ENCODE measurements at regions not wholly inside any gene's neighbourhood (a gene's known extent, or its start where the extent isn't known, plus 50 kb on each side); places are given as distances from the start of the nearest gene placed in this dataset.

DNA sequence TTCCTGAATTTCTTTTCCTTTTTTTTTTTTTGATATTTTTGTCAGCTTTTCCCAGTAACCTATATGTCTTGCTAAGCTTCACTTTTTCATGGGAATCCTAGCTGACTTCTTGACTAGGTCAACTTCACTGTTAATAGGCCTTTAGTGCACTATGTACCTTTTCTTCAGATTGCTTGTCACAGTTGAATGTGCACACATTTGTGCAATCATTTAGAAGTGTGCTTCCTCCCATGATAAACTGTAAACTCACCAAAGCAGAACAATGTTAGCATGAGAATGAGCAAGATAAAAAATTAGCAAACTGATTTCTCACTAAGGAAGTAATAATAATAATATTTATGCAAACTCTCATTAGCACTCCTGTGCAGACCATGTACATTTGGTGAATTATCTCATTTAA lies 173.2 kb downstream of the PABPC4L start:
- TF ChIP-seq SMC3 (IDR thresholded peaks at IDR 0.05; ENCODE audit: low read depth, low read length) (no peak), FOXJ3 (CRISPR knock-in tag; IDR thresholded peaks at IDR 0.05) (no peak), RAD21 (IDR thresholded peaks at IDR 0.05; ENCODE audit: low read length) (no peak), MEF2A (IDR thresholded peaks at IDR 0.05; ENCODE audit: borderline replicate concordance, low read depth) (no peak), GATA2 (CRISPR knock-in tag; IDR thresholded peaks at IDR 0.05) (no peak), POLR2AphosphoS5 (IDR thresholded peaks at IDR 0.05; ENCODE audit: low read depth, low read length) (no peak), MXI1 (IDR thresholded peaks at IDR 0.05; ENCODE audit: low read depth, low read length) (no peak), ELF1 (IDR thresholded peaks at IDR 0.05) (no peak), FOXM1 (IDR thresholded peaks at IDR 0.05; ENCODE audit: low read depth) (no peak), GABPA (IDR thresholded peaks at IDR 0.05; ENCODE audit: low read depth) (no peak), TCF12 (IDR thresholded peaks at IDR 0.05) (no peak), CHD2 (IDR thresholded peaks at IDR 0.05; ENCODE audit: low read length, partially characterized antibody) (no peak), NFIC (IDR thresholded peaks at IDR 0.05; ENCODE audit: borderline replicate concordance) (no peak), YY1 (IDR thresholded peaks at IDR 0.05; ENCODE audit: low read depth) (no peak)
- TF ChIP-seq, protein P1, sequence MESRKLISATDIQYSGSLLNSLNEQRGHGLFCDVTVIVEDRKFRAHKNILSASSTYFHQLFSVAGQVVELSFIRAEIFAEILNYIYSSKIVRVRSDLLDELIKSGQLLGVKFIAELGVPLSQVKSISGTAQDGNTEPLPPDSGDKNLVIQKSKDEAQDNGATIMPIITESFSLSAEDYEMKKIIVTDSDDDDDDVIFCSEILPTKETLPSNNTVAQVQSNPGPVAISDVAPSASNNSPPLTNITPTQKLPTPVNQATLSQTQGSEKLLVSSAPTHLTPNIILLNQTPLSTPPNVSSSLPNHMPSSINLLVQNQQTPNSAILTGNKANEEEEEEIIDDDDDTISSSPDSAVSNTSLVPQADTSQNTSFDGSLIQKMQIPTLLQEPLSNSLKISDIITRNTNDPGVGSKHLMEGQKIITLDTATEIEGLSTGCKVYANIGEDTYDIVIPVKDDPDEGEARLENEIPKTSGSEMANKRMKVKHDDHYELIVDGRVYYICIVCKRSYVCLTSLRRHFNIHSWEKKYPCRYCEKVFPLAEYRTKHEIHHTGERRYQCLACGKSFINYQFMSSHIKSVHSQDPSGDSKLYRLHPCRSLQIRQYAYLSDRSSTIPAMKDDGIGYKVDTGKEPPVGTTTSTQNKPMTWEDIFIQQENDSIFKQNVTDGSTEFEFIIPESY (IDR thresholded peaks at IDR 0.05; ENCODE audit: borderline replicate concordance, low read depth) = no peak
- TF ChIP-seq, protein P2, sequence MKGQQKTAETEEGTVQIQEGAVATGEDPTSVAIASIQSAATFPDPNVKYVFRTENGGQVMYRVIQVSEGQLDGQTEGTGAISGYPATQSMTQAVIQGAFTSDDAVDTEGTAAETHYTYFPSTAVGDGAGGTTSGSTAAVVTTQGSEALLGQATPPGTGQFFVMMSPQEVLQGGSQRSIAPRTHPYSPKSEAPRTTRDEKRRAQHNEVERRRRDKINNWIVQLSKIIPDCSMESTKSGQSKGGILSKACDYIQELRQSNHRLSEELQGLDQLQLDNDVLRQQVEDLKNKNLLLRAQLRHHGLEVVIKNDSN (IDR thresholded peaks at IDR 0.05; ENCODE audit: borderline replicate concordance, low read depth) = no peak
- TF ChIP-seq, protein P3, sequence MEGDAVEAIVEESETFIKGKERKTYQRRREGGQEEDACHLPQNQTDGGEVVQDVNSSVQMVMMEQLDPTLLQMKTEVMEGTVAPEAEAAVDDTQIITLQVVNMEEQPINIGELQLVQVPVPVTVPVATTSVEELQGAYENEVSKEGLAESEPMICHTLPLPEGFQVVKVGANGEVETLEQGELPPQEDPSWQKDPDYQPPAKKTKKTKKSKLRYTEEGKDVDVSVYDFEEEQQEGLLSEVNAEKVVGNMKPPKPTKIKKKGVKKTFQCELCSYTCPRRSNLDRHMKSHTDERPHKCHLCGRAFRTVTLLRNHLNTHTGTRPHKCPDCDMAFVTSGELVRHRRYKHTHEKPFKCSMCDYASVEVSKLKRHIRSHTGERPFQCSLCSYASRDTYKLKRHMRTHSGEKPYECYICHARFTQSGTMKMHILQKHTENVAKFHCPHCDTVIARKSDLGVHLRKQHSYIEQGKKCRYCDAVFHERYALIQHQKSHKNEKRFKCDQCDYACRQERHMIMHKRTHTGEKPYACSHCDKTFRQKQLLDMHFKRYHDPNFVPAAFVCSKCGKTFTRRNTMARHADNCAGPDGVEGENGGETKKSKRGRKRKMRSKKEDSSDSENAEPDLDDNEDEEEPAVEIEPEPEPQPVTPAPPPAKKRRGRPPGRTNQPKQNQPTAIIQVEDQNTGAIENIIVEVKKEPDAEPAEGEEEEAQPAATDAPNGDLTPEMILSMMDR (IDR thresholded peaks at IDR 0.05) = no peak
- Histone ChIP-seq H2AFZ (ENCODE audit: low read depth) (no peak overlapping the region), H3K27ac (ENCODE audit: low read depth in 2 of 2, low read length in 1 of 2) (no peak overlapping the region), H3K36me3 (replicated peaks in 1 of 2; ENCODE audit: control insufficient read depth in 1 of 2, insufficient read depth in 2 of 2, low read length in 1 of 2) (no peaks in the 10 kb centered on the region), H3K4me1 (ENCODE audit: control insufficient read depth in 1 of 2, insufficient read depth in 2 of 2, low read depth in 1 of 2, low read length in 1 of 2) (no peaks in the 10 kb centered on the region), H3K4me2 (no peak overlapping the region), H4K20me1 (ENCODE audit: insufficient read depth) (no peaks in the 10 kb centered on the region), H3F3A (replicated peaks; ENCODE audit: insufficient read depth) (no peaks in the 10 kb centered on the region), H3K4me3 (ENCODE audit: low read depth in 2 of 2, low read length in 1 of 2) (no peak overlapping the region), H3K9me3 (no peaks in the 10 kb centered on the region), H3K27me3 (ENCODE audit: insufficient read depth) (no peaks in the 10 kb centered on the region), H3K9ac (no peak overlapping the region), H3K9me2 (no peaks in the 10 kb centered on the region), H3K79me2 (ENCODE audit: insufficient read depth) (no peaks in the 10 kb centered on the region)
- ChIA-PET CTCF (no interaction called here), POLR2A (no interaction called here)
- DNase-seq = no peak

DNA sequence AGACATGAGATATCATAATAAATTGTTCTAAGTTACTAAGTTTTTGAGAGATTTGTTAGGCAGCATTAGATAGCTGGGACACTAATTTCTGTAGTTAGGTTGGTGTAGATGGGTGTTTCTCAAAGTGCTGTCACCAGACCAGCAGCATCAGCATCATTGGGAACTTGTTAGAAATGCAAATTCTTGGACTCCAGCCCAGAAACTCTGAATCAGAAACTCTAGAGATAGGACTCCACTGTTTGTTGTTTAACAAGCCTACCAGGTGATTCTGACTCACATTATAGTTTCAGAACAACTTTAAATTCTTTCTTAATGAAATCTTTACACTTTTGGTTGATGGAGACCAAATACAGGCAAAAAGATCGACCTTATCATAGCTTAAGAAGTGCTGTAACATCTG lies 173.7 kb downstream of the PABPC4L start:
- CTCF ChIA-PET = no interaction called here

More for the DNA sequence above, 173.7 kb downstream of the PABPC4L start:
- Histone ChIP-seq H3K27ac (ENCODE audit: low read depth in 2 of 2, low read length in 1 of 2) (no peak overlapping the region), H3K9ac (no peak overlapping the region), H3K27me3 (ENCODE audit: insufficient read depth) (no peaks in the 10 kb centered on the region), H3K4me1 (ENCODE audit: control insufficient read depth in 1 of 2, insufficient read depth in 2 of 2, low read depth in 1 of 2, low read length in 1 of 2) (no peaks in the 10 kb centered on the region), H4K20me1 (ENCODE audit: insufficient read depth) (no peaks in the 10 kb centered on the region), H2AFZ (ENCODE audit: low read depth) (no peak overlapping the region), H3K9me3 (no peaks in the 10 kb centered on the region), H3K4me3 (ENCODE audit: low read depth in 2 of 2, low read length in 1 of 2) (no peak overlapping the region), H3K79me2 (ENCODE audit: insufficient read depth) (no peaks in the 10 kb centered on the region), H3K4me2 (no peak overlapping the region), H3K36me3 (replicated peaks in 1 of 2; ENCODE audit: control insufficient read depth in 1 of 2, insufficient read depth in 2 of 2, low read length in 1 of 2) (no peaks in the 10 kb centered on the region), H3F3A (replicated peaks; ENCODE audit: insufficient read depth) (no peaks in the 10 kb centered on the region), H3K9me2 (no peaks in the 10 kb centered on the region)
- POLR2A ChIA-PET = no interaction called here
- 0% methylated on average over 1 of the region's 1 CpG for WGBS (ENCODE audit: low lambda C conversion rate)
- DNase-seq = no peak
- TF ChIP-seq, protein P4, sequence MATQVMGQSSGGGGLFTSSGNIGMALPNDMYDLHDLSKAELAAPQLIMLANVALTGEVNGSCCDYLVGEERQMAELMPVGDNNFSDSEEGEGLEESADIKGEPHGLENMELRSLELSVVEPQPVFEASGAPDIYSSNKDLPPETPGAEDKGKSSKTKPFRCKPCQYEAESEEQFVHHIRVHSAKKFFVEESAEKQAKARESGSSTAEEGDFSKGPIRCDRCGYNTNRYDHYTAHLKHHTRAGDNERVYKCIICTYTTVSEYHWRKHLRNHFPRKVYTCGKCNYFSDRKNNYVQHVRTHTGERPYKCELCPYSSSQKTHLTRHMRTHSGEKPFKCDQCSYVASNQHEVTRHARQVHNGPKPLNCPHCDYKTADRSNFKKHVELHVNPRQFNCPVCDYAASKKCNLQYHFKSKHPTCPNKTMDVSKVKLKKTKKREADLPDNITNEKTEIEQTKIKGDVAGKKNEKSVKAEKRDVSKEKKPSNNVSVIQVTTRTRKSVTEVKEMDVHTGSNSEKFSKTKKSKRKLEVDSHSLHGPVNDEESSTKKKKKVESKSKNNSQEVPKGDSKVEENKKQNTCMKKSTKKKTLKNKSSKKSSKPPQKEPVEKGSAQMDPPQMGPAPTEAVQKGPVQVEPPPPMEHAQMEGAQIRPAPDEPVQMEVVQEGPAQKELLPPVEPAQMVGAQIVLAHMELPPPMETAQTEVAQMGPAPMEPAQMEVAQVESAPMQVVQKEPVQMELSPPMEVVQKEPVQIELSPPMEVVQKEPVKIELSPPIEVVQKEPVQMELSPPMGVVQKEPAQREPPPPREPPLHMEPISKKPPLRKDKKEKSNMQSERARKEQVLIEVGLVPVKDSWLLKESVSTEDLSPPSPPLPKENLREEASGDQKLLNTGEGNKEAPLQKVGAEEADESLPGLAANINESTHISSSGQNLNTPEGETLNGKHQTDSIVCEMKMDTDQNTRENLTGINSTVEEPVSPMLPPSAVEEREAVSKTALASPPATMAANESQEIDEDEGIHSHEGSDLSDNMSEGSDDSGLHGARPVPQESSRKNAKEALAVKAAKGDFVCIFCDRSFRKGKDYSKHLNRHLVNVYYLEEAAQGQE (IDR thresholded peaks at IDR 0.05; ENCODE audit: low read depth, low read length) = no peak
- TF ChIP-seq TEAD4 (IDR thresholded peaks at IDR 0.05; ENCODE audit: borderline replicate concordance, insufficient read depth) = no peak
- TF ChIP-seq, protein P5, sequence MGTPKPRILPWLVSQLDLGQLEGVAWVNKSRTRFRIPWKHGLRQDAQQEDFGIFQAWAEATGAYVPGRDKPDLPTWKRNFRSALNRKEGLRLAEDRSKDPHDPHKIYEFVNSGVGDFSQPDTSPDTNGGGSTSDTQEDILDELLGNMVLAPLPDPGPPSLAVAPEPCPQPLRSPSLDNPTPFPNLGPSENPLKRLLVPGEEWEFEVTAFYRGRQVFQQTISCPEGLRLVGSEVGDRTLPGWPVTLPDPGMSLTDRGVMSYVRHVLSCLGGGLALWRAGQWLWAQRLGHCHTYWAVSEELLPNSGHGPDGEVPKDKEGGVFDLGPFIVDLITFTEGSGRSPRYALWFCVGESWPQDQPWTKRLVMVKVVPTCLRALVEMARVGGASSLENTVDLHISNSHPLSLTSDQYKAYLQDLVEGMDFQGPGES (IDR thresholded peaks at IDR 0.05; ENCODE audit: low read depth, low read length) = no peak
